BJ (cell line): ENCODE measurements at regions not wholly inside any gene's neighbourhood (a gene's known extent, or its start where the extent isn't known, plus 50 kb on each side); places are given as distances from the start of the nearest gene placed in this dataset.

Experiments
- CTCF ChIA-PET: fragments of 350-600 bp; formaldehyde crosslinking; extraction: SDS; loops from one replicate; lab custom pipeline; 2021; ENCODE audit warnings: antibody characterized with exemption, inconsistent platforms; lab: Yijun Ruan, JAX
- POLR2A ChIA-PET: fragments of 300-600 bp; sonication (Branson Sonifier 250); formaldehyde crosslinking; extraction: SDS; loops from one replicate; lab custom pipeline; 2021; ENCODE audit warnings: antibody characterized with exemption; lab: Charles Lee
- DNase-seq: peaks from one replicate; pipeline ENCODE4 v3.0.0-alpha.2; 2011; ENCODE audit warnings: low read depth
- H3K27me3 ChIP-seq: 2 replicates; pipeline ENCODE4 v1.6.0; 2011; ENCODE audit warnings: low read length; ENCODE audit not compliant: control insufficient read depth, insufficient read depth
- H3K36me3 ChIP-seq: 2 replicates; pipeline ENCODE4 v1.5.1; 2011; ENCODE audit warnings: low read length; ENCODE audit not compliant: control insufficient read depth, insufficient read depth
- H3K4me3 ChIP-seq: 2 replicates; pipeline ENCODE4 v1.5.1; 2011; ENCODE audit warnings: low read depth, mild to moderate bottlenecking, control low read depth, low read length
- TF ChIP-seq, protein P1 (sequence below): IDR thresholded peaks from 2 replicates; pipeline ENCODE4 v1.5.1; 2011; ENCODE audit warnings: low read depth, mild to moderate bottlenecking, control low read depth, inconsistent platforms, low read length, moderate library complexity; ENCODE audit not compliant: insufficient read depth

DNA sequence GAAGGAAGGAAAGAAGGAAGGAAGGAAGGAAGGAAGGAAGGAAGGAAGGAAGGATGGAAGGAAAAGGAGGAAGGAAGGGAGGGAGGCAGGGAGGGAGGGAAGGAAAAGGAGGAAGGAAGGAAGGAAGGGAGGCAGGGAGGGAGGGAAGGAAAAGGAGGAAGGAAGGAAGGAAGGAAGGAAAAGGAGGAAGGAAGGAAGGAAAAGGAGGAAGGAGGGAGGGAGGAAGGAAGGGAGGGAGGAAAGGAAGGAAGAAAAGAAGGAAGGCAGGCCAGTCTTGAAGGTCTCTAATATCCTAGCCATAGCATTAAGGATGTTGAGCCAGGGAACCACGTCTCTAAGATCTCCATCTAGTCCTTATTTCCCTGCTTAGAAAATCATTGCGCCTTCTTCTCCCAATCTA is 78.8 kb downstream of the TMPRSS5 start:
- TF ChIP-seq, protein P1, sequence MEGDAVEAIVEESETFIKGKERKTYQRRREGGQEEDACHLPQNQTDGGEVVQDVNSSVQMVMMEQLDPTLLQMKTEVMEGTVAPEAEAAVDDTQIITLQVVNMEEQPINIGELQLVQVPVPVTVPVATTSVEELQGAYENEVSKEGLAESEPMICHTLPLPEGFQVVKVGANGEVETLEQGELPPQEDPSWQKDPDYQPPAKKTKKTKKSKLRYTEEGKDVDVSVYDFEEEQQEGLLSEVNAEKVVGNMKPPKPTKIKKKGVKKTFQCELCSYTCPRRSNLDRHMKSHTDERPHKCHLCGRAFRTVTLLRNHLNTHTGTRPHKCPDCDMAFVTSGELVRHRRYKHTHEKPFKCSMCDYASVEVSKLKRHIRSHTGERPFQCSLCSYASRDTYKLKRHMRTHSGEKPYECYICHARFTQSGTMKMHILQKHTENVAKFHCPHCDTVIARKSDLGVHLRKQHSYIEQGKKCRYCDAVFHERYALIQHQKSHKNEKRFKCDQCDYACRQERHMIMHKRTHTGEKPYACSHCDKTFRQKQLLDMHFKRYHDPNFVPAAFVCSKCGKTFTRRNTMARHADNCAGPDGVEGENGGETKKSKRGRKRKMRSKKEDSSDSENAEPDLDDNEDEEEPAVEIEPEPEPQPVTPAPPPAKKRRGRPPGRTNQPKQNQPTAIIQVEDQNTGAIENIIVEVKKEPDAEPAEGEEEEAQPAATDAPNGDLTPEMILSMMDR, result no peak
- H3K4me3 ChIP-seq, result no peak overlapping the region
- CTCF ChIA-PET, result no interaction called here

DNA sequence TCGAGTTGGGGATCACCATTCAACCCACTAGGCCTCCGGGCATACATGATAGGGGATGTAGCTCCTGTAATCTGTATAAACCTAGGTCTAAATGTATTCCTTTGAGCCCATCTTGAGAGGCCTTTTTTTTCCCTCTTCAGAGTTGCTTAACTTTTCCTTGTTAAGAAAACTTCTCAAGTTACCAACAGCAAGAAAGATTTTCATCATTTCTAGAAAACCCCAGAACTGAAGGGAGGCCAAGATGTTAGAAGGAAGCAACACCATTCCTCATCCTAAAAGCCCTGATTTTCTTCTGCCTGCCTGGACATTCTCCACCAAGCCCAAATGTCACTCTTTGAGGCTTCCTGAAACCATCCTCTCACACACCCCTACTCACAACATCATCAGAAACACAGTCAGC is 79.4 kb downstream of the TMPRSS5 start:
- ChIA-PET CTCF (no interaction called here), POLR2A (no interaction called here)
- no peaks in the 10 kb centered on the region for H3K36me3 ChIP-seq
- DNase-seq, result no peak
- TF ChIP-seq, protein P1, result no peak
- H3K27me3 ChIP-seq, result peaks cover 2% of the 10 kb centered on the region
- no peak overlapping the region for H3K4me3 ChIP-seq

More for the DNA sequence above, 78.8 kb downstream of the TMPRSS5 start:
- POLR2A ChIA-PET, result no interaction called here
- Histone ChIP-seq H3K27me3 (peaks cover 2% of the 10 kb centered on the region), H3K36me3 (no peaks in the 10 kb centered on the region)
- no peak for DNase-seq

DNA sequence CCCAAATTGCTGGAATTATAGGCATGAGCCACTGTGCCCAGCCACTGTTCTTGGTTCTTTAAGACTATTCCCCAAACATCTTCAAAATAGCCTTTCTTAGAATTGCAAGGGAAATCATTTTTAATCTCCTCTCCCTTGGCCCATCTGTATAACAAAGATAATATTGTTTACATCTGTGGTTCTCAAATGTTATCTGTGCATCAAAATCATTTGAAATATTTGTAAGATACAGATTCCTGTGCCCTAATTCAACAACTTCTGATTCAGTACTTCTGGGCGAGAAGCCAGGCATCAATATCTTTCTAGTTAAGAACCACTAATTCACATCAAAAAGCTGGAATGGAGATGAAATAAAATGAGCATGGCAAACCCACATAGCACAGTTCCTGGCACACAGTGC is 83.0 kb downstream of the TMPRSS5 start:
- Histone ChIP-seq H3K27me3 (peaks cover 2% of the 10 kb centered on the region), H3K36me3 (no peaks in the 10 kb centered on the region), H3K4me3 (no peak overlapping the region)
- no peak for DNase-seq
- ChIA-PET CTCF (no interaction called here), POLR2A (no interaction called here)
- TF ChIP-seq, protein P1, result no peak

DNA sequence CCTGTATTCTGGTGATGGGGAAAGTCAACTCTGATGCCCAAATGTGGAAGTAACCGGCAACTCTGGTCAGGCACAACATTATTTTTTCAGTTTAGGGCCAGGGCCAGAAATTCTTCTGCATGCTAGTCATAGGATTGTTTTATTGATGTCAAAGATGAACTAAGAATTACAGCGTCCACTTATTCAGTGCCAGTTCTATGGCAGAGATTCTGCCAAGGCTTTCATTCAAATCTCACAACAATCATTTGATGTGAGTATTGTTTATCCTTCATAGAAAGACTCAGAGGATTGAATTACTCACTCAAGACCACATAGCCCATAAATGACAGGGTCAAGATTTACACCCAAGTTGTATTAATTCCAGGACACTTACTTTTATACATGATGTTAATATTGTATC is 87.7 kb downstream of the TMPRSS5 start:
- TF ChIP-seq, protein P1, result no peak
- Histone ChIP-seq H3K4me3 (no peak overlapping the region), H3K27me3 (no peaks in the 10 kb centered on the region), H3K36me3 (no peaks in the 10 kb centered on the region)
- no peak for DNase-seq
- ChIA-PET CTCF (no interaction called here), POLR2A (no interaction called here)

DNA sequence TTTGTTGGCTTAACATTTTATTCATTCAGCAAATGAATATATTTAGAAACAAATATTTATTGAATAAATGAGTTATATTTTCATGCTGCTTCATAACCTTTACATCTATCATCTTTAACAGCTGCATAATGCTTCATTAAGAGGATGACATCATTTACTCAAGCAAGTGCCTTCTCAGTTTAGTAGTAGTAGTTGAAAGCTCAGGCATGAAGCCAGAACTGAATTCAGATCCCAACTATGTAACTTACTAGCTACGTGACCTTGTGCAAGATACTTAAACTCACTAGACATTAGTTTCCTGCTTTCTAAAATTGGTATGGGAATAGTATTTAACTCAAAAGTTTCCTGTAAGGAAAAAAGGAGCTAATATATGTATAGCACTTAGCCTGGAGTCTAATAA is 90.3 kb downstream of the TMPRSS5 start:
- CTCF ChIA-PET, result no interaction called here
- Histone ChIP-seq H3K27me3 (no peaks in the 10 kb centered on the region), H3K4me3 (no peak overlapping the region), H3K36me3 (no peaks in the 10 kb centered on the region)
- DNase-seq, result no peak
- TF ChIP-seq, protein P1, result no peak
- POLR2A ChIA-PET, result no interaction called here
